H1 (cell line): ENCODE measurements at regions not wholly inside any gene's neighbourhood (a gene's known extent, or its start where the extent isn't known, plus 50 kb on each side); places are given as distances from the start of the nearest gene placed in this dataset.

Experiments
- CTCF ChIA-PET: fragments of 300-600 bp; sonication (Branson Sonifier 250); formaldehyde crosslinking; loops from one replicate; lab custom pipeline; 2021; ENCODE audit not compliant: partially characterized antibody; lab: Charles Lee
- POLR2A ChIA-PET: fragments of 300-600 bp; sonication (Branson Sonifier 250); formaldehyde crosslinking; loops from one replicate; lab custom pipeline; 2021; ENCODE audit warnings: inconsistent platforms; ENCODE audit not compliant: partially characterized antibody; lab: Charles Lee
- DNase-seq, 2 experiments: peaks; one replicate each; pipeline versions ENCODE4 v3.0.0 to v3.0.0-alpha.2; 2010 to 2022; ENCODE audit warnings: low spot score in 2 of 2, low read depth in 1 of 2, mixed read lengths in 1 of 2
- FAIRE-seq: peaks from 2 replicates; lab custom pipeline; 2011; peaks lifted over from hg19 to GRCh38; lab: Jason Lieb, UNC
- H2AFZ ChIP-seq: 2 replicates; pipeline ENCODE4 v1.8.1; 2012; ENCODE audit warnings: low read length, inconsistent platforms
- H2AK5ac ChIP-seq: 2 replicates; pipeline ENCODE4 v1.6.1; 2013; ENCODE audit warnings: low read depth, low read length
- H2BK120ac ChIP-seq: replicated peaks from 2 replicates; pipeline ENCODE3; 2013; ENCODE audit warnings: low read depth, low read length, inconsistent platforms
- H2BK12ac ChIP-seq: 2 replicates; pipeline ENCODE4 v1.6.1; 2013; ENCODE audit warnings: low read depth, low read length
- H2BK15ac ChIP-seq: 2 replicates; pipeline ENCODE4 v1.6.1; 2013; ENCODE audit warnings: low read length
- H2BK20ac ChIP-seq: 2 replicates; pipeline ENCODE4 v1.6.1; 2013; ENCODE audit warnings: low read length
- H2BK5ac ChIP-seq: 2 replicates; pipeline ENCODE4 v1.6.1; 2013; ENCODE audit warnings: low read depth, low read length
- H3K14ac ChIP-seq: 2 replicates; pipeline ENCODE4 v1.6.1; 2013; ENCODE audit warnings: inconsistent platforms; ENCODE audit not compliant: insufficient read length
- H3K18ac ChIP-seq: 2 replicates; pipeline ENCODE4 v1.6.1; 2013; ENCODE audit warnings: low read length; ENCODE audit errors: extremely low read depth
- H3K23ac ChIP-seq: 2 replicates; pipeline ENCODE4 v1.6.1; 2013; ENCODE audit warnings: inconsistent platforms; ENCODE audit not compliant: insufficient read length
- H3K23me2 ChIP-seq: 2 replicates; pipeline ENCODE4 v1.6.1; 2013; ENCODE audit warnings: low read depth, low read length
- H3K27ac ChIP-seq: 2 replicates; pipeline ENCODE4 v1.6.1; 2011; ENCODE audit warnings: low read depth, low read length, inconsistent platforms
- H3K27me3 ChIP-seq, 4 experiments: replicated peaks in 1 of 4; 1 replicate in 1 of 4; 2 replicates in 3 of 4; pipeline versions ENCODE4 v1.6.1 to v1.8.1; 2011 to 2013; ENCODE audit warnings: low read length in 3 of 4, mild to moderate bottlenecking in 3 of 4, inconsistent platforms in 2 of 4, mixed read lengths in 2 of 4, moderate library complexity in 1 of 4; ENCODE audit not compliant: control insufficient read depth in 3 of 4, insufficient read depth in 3 of 4; ENCODE audit errors: extremely low read depth in 1 of 4
- H3K36me3 ChIP-seq, 4 experiments: 2 replicates each; pipeline versions ENCODE4 v1.6.1 to v1.8.1; 2011 to 2013; ENCODE audit warnings: mild to moderate bottlenecking in 4 of 4, low read length in 3 of 4, moderate library complexity in 2 of 4, control low read depth in 1 of 4, inconsistent platforms in 1 of 4; ENCODE audit not compliant: insufficient read depth in 4 of 4, control insufficient read depth in 2 of 4
- H3K4ac ChIP-seq: replicated peaks from 2 replicates; pipeline ENCODE3; 2013; ENCODE audit warnings: low read length, low read depth, mixed read lengths, inconsistent platforms; ENCODE audit not compliant: insufficient read length
- H3K4me1 ChIP-seq, 4 experiments: replicated peaks in 1 of 4; 1 replicate in 1 of 4; 2 replicates in 3 of 4; pipeline versions ENCODE4 v1.6.1 to v1.8.1; 2011 to 2013; ENCODE audit warnings: low read length in 3 of 4, inconsistent platforms in 2 of 4, mixed read lengths in 1 of 4; ENCODE audit not compliant: insufficient read depth in 4 of 4, control insufficient read depth in 3 of 4
- H3K4me2 ChIP-seq, 2 experiments: 2 replicates each; pipeline versions ENCODE4 v1.6.1 to v1.8.1; 2011 to 2013; ENCODE audit warnings: low read depth in 2 of 2, low read length in 2 of 2, control low read depth in 1 of 2, inconsistent platforms in 1 of 2, mild to moderate bottlenecking in 1 of 2; ENCODE audit not compliant: insufficient read depth in 1 of 2
- H3K4me3 ChIP-seq, 4 experiments: fragments of 200-600, 300-600 bp in 1 of 4; sonication (generic), shearing (Covaris generic), sonication (Bioruptor Twin) in 1 of 4; 2 replicates each; pipeline versions ENCODE4 v1.5.1 to v1.8.1; 2011 to 2016; ENCODE audit warnings: low read length in 4 of 4, low read depth in 3 of 4, control low read depth in 2 of 4, inconsistent platforms in 2 of 4, mild to moderate bottlenecking in 2 of 4, mixed read lengths in 1 of 4, moderate library complexity in 1 of 4; ENCODE audit not compliant: insufficient read depth in 2 of 4; ENCODE audit errors: extremely low read depth in 1 of 4
- H3K56ac ChIP-seq: replicated peaks from 2 replicates; pipeline ENCODE3; 2013; ENCODE audit warnings: low read depth, mild to moderate bottlenecking, mixed read lengths, low read length, inconsistent platforms; ENCODE audit not compliant: insufficient read length
- H3K79me1 ChIP-seq: 2 replicates; pipeline ENCODE4 v1.6.1; 2013; ENCODE audit warnings: low read depth, low read length, control low read depth
- H3K79me2 ChIP-seq, 2 experiments: 2 replicates each; pipeline versions ENCODE4 v1.6.1 to v1.8.1; 2012 to 2013; ENCODE audit warnings: low read length in 2 of 2, mild to moderate bottlenecking in 2 of 2, inconsistent platforms in 1 of 2; ENCODE audit not compliant: insufficient read depth in 2 of 2, control insufficient read depth in 1 of 2
- H3K9ac ChIP-seq, 4 experiments: replicated peaks in 1 of 4; 1 replicate in 1 of 4; 2 replicates in 3 of 4; pipeline versions ENCODE4 v1.6.1 to v1.8.1; 2011 to 2013; ENCODE audit warnings: low read depth in 3 of 4, low read length in 3 of 4, control low read depth in 2 of 4, mild to moderate bottlenecking in 2 of 4, moderate library complexity in 2 of 4, inconsistent platforms in 1 of 4; ENCODE audit errors: extremely low read depth in 1 of 4
- H3K9me3 ChIP-seq, 2 experiments: 2 replicates each; pipeline versions ENCODE4 v1.6.1 to v1.8.1; 2012 to 2013; ENCODE audit warnings: mild to moderate bottlenecking in 2 of 2, moderate library complexity in 2 of 2, control low read depth in 1 of 2, inconsistent platforms in 1 of 2, low read depth in 1 of 2, low read length in 1 of 2, mixed read lengths in 1 of 2; ENCODE audit not compliant: insufficient read depth in 2 of 2
- H4K20me1 ChIP-seq, 2 experiments: replicated peaks in 1 of 2; 2 replicates each; pipeline versions ENCODE3 to v1.8.1; 2011 to 2013; ENCODE audit warnings: inconsistent platforms in 2 of 2, low read length in 2 of 2, mild to moderate bottlenecking in 1 of 2; ENCODE audit not compliant: insufficient read depth in 2 of 2, control insufficient read depth in 1 of 2
- H4K5ac ChIP-seq: 2 replicates; pipeline ENCODE4 v1.6.1; 2013; ENCODE audit warnings: low read length, low read depth, mixed read lengths, inconsistent platforms; ENCODE audit not compliant: insufficient read length
- H4K8ac ChIP-seq: 2 replicates; pipeline ENCODE4 v1.8.0; 2013; ENCODE audit warnings: mild to moderate bottlenecking, moderate library complexity, low read length, inconsistent platforms; ENCODE audit not compliant: insufficient read depth; ENCODE audit errors: extremely low read depth
- H4K91ac ChIP-seq: replicated peaks from 2 replicates; pipeline ENCODE3; 2013; ENCODE audit warnings: low read length, mixed read lengths, inconsistent platforms; ENCODE audit not compliant: insufficient read length
- HDAC2 ChIP-seq, 2 experiments: fragments of 300-600 bp in 1 of 2; sonication (generic) in 1 of 2; IDR thresholded peaks; 2 replicates each; pipeline ENCODE4 v1.6.1; 2011 to 2012; ENCODE audit warnings: low read depth in 2 of 2, low read length in 2 of 2, mild to moderate bottlenecking in 2 of 2, moderate library complexity in 2 of 2, borderline replicate concordance in 1 of 2, inconsistent platforms in 1 of 2
- RFX5 ChIP-seq: IDR thresholded peaks from 2 replicates; pipeline ENCODE4 v1.6.1; 2011; ENCODE audit warnings: low read depth, low read length, improper control_type of control experiment, borderline replicate concordance
- SUZ12 ChIP-seq: fragments of 200-600 bp; sonication (generic); IDR thresholded peaks from 2 replicates; pipeline ENCODE4 v1.6.1; 2012; ENCODE audit warnings: mild to moderate bottlenecking, inconsistent platforms, low read length, moderate library complexity, mixed read lengths
- WGBS, 2 experiments: shearing (Covaris generic) in 1 of 2; methylation state at CpG; one replicate each; pipeline versions ENCODE4 v1.1.6 to v1.1.7; 2013 to 2015; ENCODE audit warnings: low lambda C conversion rate in 2 of 2, mixed read lengths in 2 of 2, inconsistent platforms in 1 of 2, low coverage in 1 of 2, missing lambda C conversion rate in 1 of 2; ENCODE audit not compliant: insufficient replicate concordance in 2 of 2, insufficient coverage in 1 of 2, insufficient read length in 1 of 2; ENCODE audit errors: extremely low coverage in 1 of 2, missing lambda C conversion rate in 1 of 2; 5-methylcytosine and 5-hydroxymethylcytosine counted together

- FAIRE-seq (no peak), DNase-seq (no peak)
- H2BK120ac ChIP-seq = no peak overlapping the region
- H3K27ac ChIP-seq = no peak overlapping the region
- no peak overlapping the region; the same call in 1 of the 2 replicates for H2BK5ac ChIP-seq
- no peaks in the 10 kb centered on the region; a peak in 2 of 7 replicates for H3K4me1 ChIP-seq
- no peak overlapping the region for H3K14ac ChIP-seq
- H2BK12ac ChIP-seq = 0 out of 2 replicates have a peak overlapping the region, but pooled peaks have one; percentile 19
- no peak overlapping the region for H4K5ac ChIP-seq
- no peak overlapping the region for H2AFZ ChIP-seq
- H4K20me1 ChIP-seq = no peaks in the 10 kb centered on the region
- 86% methylated on average over 12 of the region's 16 CpGs; no CpG with 5 or more reads in 1 of the 2 experiments for WGBS, 2 experiments
- no peak overlapping the region for H2BK20ac ChIP-seq
- H3K27me3 ChIP-seq = no peaks in the 10 kb centered on the region
- H2AK5ac ChIP-seq = no peak overlapping the region; the same call in 1 of the 2 replicates
- no peaks in the 10 kb centered on the region; the same call in 1 of the 2 replicates for H3K23me2 ChIP-seq
- no peak overlapping the region for H4K8ac ChIP-seq
- no peak overlapping the region for H3K9ac ChIP-seq
- H2BK15ac ChIP-seq = no peak overlapping the region; the same call in 1 of the 2 replicates
- POLR2A ChIA-PET = interaction anchor here (0.9 kb wide), 1 partner anchor 16 kb away, joined by 4 read pairs; no protein-coding TSS in a partner anchor
- H3K9me3 ChIP-seq = no peaks in the 10 kb centered on the region
- H3K79me2 ChIP-seq = no peaks in the 10 kb centered on the region
- TF ChIP-seq RFX5 (no peak), SUZ12 (no peak), HDAC2 (IDR thresholded peaks at IDR 0.05; ENCODE audit: borderline replicate concordance in 1 of 2, low read depth in 2 of 2, low read length in 2 of 2) (no peak)
- H4K91ac ChIP-seq = no peak overlapping the region
- no peaks in the 10 kb centered on the region for H3K36me3 ChIP-seq
- no peaks in the 10 kb centered on the region for H3K79me1 ChIP-seq
- H3K4ac ChIP-seq = no peak overlapping the region
- no peak overlapping the region for H3K4me2 ChIP-seq
- CTCF ChIA-PET = interaction anchor here (0.7 to 1.9 kb wide), 13 partner anchors 13 to 613 kb away, joined by 3 to 5 read pairs (median 3); no protein-coding TSS in a partner anchor
- H3K4me3 ChIP-seq = no peak overlapping the region
- H3K23ac ChIP-seq = no peak overlapping the region
- H3K18ac ChIP-seq = no peak overlapping the region
- H3K56ac ChIP-seq = no peak overlapping the region
Observed at GRCh38 chr16:6574146-6574545, 758.5 kb upstream of the RBFOX1 start.
